HCT116 (cell line): ENCODE measurements at regions not wholly inside any gene's neighbourhood (a gene's known extent, or its start where the extent isn't known, plus 50 kb on each side); places are given as distances from the start of the nearest gene placed in this dataset.

Experiments used
- CEBPB ChIP-seq: IDR thresholded peaks from 2 replicates; pipeline ENCODE4 v1.6.1; 2012; ENCODE audit warnings: low read depth
- EZH2 ChIP-seq: fragments of 200-600 bp; sonication (generic); IDR thresholded peaks from 2 replicates; pipeline ENCODE4 v1.6.1; 2017; ENCODE audit warnings: antibody characterized with exemption, mixed run types
- SIN3A ChIP-seq: IDR thresholded peaks from 2 replicates; pipeline ENCODE4 v1.6.1; 2012; ENCODE audit warnings: low read depth
- ZFX ChIP-seq: fragments of 450-650 bp; IDR thresholded peaks from 2 replicates; pipeline ENCODE4 v1.6.1; 2017
- TF ChIP-seq, protein P1 (sequence below), 3 experiments: fragments of 200-600 bp in 1 of 3; sonication (generic) in 1 of 3; IDR thresholded peaks in 2 of 3; conservative IDR thresholded peaks in 1 of 3; 2 replicates each; pipeline ENCODE4 v1.5.1; 2012 to 2017; ENCODE audit warnings: low read depth in 2 of 3, low read length in 2 of 3, antibody characterized with exemption in 1 of 3, borderline replicate concordance in 1 of 3, control low read depth in 1 of 3, mild to moderate bottlenecking in 1 of 3, mixed read lengths in 1 of 3, mixed run types in 1 of 3, moderate library complexity in 1 of 3; ENCODE audit not compliant: insufficient read depth in 1 of 3
- TF ChIP-seq, protein P2 (sequence below): IDR thresholded peaks from 2 replicates; pipeline ENCODE4 v1.6.1; 2012
- TF ChIP-seq, protein P3 (sequence below): IDR thresholded peaks from 2 replicates; pipeline ENCODE4 v1.6.1; 2012; ENCODE audit warnings: low read depth

DNA sequence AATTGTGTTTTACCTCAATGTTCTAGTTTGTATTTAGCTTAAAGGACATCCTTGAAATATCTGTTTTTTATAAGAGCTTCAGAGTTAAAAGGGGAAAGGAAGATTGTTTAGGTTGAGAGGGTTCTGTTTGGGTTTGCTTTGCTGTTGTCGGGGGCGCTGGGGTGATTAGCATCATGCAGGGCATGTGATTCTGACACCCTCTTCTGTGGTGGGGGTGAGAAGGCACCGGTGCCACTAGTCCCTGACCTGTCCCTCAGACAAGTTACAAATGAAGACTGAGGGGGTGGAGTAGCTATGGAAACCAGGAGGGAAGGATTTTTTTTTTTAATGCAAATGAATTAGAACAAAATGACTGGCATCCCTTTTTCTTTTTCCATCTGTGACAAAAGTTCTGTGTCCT is 291.3 kb downstream of the RPAP3 start:
- TF ChIP-seq, protein P1, sequence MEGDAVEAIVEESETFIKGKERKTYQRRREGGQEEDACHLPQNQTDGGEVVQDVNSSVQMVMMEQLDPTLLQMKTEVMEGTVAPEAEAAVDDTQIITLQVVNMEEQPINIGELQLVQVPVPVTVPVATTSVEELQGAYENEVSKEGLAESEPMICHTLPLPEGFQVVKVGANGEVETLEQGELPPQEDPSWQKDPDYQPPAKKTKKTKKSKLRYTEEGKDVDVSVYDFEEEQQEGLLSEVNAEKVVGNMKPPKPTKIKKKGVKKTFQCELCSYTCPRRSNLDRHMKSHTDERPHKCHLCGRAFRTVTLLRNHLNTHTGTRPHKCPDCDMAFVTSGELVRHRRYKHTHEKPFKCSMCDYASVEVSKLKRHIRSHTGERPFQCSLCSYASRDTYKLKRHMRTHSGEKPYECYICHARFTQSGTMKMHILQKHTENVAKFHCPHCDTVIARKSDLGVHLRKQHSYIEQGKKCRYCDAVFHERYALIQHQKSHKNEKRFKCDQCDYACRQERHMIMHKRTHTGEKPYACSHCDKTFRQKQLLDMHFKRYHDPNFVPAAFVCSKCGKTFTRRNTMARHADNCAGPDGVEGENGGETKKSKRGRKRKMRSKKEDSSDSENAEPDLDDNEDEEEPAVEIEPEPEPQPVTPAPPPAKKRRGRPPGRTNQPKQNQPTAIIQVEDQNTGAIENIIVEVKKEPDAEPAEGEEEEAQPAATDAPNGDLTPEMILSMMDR (IDR thresholded peaks at IDR 0.05 in 2 of 3, conservative IDR thresholded peaks at IDR 0.05 in 1 of 3; ENCODE audit: borderline replicate concordance in 1 of 3, insufficient read depth in 1 of 3, low read depth in 2 of 3, low read length in 2 of 3): no peak
- TF ChIP-seq EZH2 (no peak), ZFX (no peak), SIN3A (no peak), CEBPB (no peak)
- TF ChIP-seq, protein P2, sequence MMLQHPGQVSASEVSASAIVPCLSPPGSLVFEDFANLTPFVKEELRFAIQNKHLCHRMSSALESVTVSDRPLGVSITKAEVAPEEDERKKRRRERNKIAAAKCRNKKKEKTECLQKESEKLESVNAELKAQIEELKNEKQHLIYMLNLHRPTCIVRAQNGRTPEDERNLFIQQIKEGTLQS: no peak
- TF ChIP-seq, protein P3, sequence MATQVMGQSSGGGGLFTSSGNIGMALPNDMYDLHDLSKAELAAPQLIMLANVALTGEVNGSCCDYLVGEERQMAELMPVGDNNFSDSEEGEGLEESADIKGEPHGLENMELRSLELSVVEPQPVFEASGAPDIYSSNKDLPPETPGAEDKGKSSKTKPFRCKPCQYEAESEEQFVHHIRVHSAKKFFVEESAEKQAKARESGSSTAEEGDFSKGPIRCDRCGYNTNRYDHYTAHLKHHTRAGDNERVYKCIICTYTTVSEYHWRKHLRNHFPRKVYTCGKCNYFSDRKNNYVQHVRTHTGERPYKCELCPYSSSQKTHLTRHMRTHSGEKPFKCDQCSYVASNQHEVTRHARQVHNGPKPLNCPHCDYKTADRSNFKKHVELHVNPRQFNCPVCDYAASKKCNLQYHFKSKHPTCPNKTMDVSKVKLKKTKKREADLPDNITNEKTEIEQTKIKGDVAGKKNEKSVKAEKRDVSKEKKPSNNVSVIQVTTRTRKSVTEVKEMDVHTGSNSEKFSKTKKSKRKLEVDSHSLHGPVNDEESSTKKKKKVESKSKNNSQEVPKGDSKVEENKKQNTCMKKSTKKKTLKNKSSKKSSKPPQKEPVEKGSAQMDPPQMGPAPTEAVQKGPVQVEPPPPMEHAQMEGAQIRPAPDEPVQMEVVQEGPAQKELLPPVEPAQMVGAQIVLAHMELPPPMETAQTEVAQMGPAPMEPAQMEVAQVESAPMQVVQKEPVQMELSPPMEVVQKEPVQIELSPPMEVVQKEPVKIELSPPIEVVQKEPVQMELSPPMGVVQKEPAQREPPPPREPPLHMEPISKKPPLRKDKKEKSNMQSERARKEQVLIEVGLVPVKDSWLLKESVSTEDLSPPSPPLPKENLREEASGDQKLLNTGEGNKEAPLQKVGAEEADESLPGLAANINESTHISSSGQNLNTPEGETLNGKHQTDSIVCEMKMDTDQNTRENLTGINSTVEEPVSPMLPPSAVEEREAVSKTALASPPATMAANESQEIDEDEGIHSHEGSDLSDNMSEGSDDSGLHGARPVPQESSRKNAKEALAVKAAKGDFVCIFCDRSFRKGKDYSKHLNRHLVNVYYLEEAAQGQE: no peak
